Esophagus muscularis mucosa (tissue), 4 donors: ENCODE measurements at regions not wholly inside any gene's neighbourhood (a gene's known extent, or its start where the extent isn't known, plus 50 kb on each side); places are given as distances from the start of the nearest gene placed in this dataset.
"Not testable (repeated sequence)": the region's sequence is repeated elsewhere in the genome, so short reads cannot be mapped to it uniquely, and the experiment has no call there.

Experiments used
- CTCF ChIP-seq, 3 experiments: fragments of 200-600 bp in 2 of 3; fragments of 450-650 bp in 1 of 3; sonication (generic) in 2 of 3; IDR thresholded peaks; one replicate each; pipeline ENCODE4 v1.5.1; 2017 to 2019; ENCODE audit warnings: antibody characterized with exemption in 3 of 3, mild to moderate bottlenecking in 2 of 3, moderate library complexity in 1 of 3
- EP300 ChIP-seq: sonication (generic); formaldehyde crosslinking; IDR thresholded peaks from one replicate; pipeline ENCODE4 v1.6.1; 2017; ENCODE audit warnings: antibody characterized with exemption
- POLR2A ChIP-seq: fragments of 450-650 bp; IDR thresholded peaks from one replicate; pipeline ENCODE4 v1.6.1; 2017; ENCODE audit warnings: antibody characterized with exemption, moderate library complexity, mild to moderate bottlenecking, low read depth
- POLR2AphosphoS5 ChIP-seq, 2 donors: sonication (generic); formaldehyde crosslinking; IDR thresholded peaks; one replicate each; pipeline ENCODE4 v1.6.1; 2017; ENCODE audit warnings: antibody characterized with exemption in 2 of 2

- not testable (repeated sequence) for TF ChIP-seq EP300; POLR2AphosphoS5 (IDR thresholded peaks at IDR 0.05); CTCF (IDR thresholded peaks at IDR 0.05); POLR2A
These were observed 1065.1 kb downstream of the RPIA start for GRCh38 chr2:89756616-89757015.
